Stimulated activated CD4-positive, alpha-beta T cell treated with anti-CD3 and anti-CD28 coated beads, TNF-alpha, amount 100 ng/mL, for 4 hours (primary cell): ENCODE measurements at regions not wholly inside any gene's neighbourhood (a gene's known extent, or its start where the extent isn't known, plus 50 kb on each side); places are given as distances from the start of the nearest gene placed in this dataset.

Experiments used
- DNase-seq, 3 experiments: peaks; one replicate each; pipeline ENCODE4 v3.0.0-alpha.2; 2020; ENCODE audit warnings: low read depth in 3 of 3

DNA sequence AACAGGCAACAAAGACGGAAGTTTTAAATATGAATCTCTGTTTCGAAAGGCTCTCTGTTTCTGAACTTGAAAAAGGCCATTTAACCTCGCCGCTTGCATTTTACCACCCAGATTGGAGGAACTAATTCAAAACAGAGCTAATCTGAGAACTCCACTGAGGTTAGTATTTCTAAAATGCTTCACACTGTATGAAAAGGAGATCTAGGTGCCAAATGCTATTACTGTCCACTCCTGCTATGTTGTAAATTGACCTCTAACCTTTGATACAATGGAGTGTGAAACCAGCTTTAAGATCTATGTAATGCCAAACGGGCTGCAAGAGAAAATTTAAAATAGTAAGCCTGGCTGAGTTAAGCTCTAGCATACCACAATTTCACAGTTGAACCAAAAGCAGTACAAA, 364.5 kb downstream of the IRS1 start:
- no peak for DNase-seq

DNA sequence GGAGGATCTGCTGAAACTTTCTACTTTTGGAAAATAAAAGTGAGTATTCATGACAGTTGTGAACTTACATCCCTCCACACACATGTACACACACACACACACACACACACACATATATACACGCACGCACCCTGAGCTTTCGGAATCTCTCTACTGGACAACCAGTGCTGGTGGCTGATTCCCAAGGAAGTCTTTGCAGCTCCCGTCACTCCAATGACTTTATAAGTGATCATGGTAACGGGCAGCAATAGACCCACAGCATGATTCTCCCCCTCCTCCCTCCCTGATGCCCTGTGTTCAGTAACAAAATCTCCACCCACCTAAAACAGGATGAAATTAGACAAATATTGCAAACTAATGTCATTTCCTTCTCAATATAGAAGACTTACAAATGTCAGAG, 364.9 kb downstream of the IRS1 start:
- DNase-seq: no peak

DNA sequence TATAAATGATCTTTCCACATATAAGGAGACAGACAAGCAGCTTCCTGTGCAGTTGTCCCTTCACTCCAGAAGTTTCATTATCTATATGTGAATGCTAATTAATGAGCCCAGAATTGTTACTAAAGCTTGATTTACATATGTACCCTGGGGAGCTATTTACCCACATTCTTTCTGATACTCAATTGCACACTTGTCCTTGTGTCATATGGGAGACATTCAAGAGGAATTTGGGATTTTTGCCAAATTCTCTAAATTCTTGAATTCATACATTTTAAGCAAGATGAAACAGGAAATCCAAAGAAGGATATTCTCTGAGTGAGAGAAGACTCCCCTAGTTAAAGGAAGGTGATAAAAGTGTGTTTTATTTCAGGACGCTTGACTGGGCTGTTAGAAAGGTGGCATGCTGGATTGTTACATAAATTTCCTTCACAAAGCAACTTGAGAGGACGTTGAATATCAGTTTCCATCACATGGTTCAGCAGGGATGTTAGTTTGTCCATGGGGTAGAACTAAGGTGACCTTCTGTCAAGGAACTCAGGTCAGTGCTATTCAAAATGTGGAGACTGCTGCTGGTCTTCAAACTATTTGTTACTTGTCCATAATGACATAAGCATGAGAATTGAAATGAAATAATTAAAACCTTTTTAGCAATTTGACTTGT, 368.2 kb downstream of the IRS1 start:
- no peak for DNase-seq

DNA sequence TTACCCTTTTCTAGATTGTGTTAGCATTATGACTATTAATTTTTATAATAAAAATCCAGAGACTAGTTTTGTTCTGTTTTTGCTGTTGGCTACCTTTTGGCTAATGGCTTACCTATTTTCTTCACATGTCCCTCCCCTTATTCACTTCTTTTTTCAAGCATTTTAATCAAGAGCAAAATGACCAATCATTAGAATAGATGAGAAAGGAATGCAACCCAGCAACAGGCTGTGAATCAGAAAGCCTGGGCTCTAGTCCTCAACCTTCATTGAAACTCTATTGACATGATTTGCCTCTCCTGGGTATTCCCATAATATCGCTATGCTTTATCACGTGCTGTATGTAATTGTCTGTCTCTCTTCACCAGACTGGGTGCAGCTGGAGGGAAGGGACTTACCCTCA, 370.1 kb downstream of the IRS1 start:
- DNase-seq: no peak

DNA sequence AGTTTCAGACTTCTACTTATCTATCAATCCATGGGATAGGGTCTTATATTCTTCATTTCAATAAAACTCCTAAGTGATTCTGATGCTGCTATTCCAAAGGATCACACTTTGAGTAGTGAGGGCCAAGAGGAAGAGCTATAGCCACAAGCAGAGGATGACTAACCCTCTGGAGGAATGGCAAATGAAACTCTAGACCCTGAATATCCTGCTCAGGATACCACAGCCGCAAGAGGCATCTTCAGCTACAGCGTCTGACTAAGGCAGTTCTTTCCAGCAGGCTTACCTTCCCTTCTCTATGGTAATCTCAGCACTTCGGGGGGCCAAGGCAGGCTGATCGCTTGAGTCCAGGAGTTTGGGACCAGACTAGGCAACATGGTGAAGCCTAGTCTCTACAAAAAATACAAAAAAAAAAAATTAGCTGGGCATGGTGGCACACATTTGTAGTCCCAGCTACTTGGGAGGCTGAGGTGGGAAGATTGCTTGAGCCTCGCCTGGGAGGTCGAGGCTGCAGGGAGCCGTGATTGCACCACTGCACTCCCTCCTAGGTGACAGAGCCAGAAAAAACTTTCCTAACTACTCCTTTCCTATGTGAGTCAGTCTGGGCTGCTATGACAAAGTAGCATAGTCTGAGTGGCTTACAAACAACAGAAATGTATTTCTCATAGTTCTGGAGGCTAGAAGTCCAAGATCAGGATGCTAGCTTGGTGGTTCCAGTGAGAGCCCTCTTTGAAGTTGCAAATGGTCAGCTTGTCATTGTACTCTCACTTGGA, 371.9 kb downstream of the IRS1 start:
- no peak for DNase-seq

DNA sequence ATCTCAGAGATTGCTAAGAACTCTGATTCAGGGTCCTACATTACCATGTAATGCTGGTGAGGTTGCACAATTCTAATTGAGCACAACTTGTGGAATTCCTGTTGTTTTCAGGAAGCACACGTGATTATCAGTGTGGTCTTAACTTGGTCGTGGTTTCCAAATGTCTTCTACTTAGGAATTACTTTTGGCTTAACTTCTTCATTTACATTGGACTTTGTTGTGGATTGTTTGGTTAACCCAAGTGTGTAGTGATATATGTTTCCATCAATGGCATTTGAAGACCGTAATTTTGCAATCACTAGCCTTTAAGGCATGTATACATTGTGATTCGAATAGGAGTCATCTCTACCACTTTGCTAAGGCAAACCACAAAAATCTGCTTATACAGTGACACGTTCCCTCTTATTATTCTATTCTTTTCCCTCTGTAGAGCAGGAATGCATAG, 373.3 kb downstream of the IRS1 start:
- DNase-seq: no peak

DNA sequence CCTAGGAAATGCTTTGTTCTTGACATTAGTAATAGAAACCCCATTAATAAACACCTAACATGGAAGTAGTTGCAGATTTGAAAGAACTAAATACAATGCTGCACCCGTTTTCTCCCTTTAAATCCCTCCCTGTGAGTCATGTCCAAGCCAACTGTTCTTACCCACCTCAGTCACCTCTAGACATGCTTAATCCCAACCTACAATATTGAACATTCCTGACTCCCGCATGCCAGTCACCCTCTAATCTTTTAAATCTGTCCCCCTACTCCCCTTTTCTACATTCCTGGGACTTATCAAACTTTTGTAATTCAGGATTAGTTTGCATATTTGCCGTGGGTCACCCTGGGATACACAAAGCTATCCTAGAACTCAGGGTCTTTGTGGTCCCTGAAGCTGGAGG, 374.6 kb downstream of the IRS1 start:
- DNase-seq: no peak

DNA sequence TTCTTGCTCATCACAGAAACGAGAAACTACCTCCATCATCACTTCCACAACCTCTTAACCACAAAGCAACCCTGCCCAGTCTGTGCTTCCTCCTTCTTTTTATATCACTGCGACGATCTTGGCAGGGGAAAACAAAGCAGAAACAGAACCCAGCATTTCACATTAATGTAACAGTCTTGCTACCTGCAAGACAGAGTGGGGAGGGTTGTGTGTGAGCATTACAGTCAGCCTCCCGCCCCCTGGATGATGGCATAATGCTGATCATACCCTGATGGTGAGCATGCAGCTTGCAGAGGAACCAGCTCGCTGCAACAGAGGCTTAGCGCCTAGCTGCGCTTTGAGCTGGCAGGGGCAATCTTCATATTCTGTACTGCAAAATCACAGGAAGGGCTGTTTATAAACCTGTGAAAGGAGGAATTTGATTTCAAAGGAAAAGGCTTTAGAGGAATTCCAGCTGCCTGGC, 376.1 kb downstream of the IRS1 start:
- peak; percentile 0 to 12 (median 6) for DNase-seq

DNA sequence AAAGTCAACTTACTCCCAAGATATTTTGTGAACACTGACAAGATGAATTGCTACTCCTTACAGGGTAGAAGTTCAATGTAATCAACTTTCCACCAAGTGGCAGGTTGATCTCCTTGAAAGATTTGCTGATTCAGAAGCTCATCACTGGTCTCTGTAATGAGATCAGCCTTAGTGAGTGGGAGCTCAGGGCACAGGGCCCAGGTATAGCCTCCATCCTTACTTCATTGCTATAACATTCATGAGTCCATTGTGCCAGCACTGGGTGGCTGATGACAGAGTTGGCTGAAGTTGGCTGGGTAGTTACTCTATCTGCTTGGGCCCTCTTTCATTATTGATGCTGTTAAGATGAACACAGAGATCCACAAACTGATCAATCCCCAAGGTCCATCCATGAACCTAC, 379.0 kb downstream of the IRS1 start:
- no peak for DNase-seq

DNA sequence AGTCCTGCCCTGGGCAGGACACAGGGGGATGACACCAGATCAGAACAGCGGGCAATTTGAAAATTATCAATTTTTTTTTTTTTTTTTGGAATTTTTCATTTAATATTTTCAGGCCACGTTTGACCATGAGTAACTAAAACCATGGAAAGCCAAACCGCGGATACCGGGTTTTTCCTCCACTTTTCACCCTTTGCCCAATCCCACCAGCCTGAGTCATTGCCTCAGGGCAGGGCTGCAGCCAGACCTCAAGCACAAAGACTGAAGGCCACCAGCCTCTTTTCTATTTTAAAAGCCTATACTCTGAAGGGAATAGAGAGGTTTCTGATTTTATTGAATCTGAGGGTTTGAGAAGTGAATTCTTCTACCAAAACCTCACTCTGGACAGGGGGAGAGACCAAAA, 381.1 kb downstream of the IRS1 start:
- DNase-seq: no peak

DNA sequence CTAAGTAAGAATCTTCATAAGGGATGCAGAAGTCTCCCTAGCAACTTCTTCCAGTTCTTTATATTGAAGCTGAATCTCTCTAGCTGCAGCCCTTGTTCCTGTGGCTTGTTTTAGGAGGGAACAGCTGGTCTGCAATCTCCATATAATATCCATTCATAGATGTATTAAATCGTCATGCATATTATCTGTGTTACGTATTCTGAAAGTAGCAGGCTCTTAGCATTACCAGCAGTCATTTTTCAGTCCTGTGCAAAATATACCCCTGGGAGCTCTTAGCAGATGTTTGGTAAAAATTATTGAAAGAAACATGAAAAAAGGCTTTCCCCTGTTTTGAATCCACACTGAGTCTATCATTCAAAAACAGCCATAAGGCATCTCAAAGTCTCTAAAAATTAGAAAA, 385.3 kb downstream of the IRS1 start:
- no peak for DNase-seq

DNA sequence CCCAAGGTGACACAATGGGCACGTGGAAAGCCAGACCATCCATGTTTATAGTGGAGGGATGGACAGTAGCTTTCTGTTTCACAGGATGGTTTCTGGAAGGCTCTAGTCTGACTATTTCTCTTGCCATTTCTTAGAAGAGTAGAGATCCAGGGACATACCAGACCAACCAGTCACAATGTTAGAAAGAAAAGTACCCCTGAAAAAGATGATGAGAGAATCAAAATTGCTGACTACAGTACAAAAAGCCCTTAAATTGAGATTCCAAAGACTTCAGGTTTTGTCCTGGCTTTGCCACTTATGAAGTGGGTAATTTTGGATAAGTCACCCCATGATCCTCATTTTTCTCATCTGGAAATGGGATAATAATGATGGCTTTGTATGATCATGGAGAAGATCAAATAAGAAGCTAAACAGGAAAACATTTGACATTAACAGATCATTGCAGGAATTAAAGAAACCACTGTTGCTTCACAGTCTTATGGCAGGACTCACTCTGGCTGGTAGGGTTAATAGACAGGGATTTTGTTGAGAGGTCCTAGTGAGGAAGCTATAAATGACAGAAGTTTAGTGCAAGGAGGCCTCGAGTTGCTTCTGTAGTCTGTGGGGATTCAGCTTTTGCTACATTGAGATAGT, 386.0 kb downstream of the IRS1 start:
- DNase-seq: no peak

DNA sequence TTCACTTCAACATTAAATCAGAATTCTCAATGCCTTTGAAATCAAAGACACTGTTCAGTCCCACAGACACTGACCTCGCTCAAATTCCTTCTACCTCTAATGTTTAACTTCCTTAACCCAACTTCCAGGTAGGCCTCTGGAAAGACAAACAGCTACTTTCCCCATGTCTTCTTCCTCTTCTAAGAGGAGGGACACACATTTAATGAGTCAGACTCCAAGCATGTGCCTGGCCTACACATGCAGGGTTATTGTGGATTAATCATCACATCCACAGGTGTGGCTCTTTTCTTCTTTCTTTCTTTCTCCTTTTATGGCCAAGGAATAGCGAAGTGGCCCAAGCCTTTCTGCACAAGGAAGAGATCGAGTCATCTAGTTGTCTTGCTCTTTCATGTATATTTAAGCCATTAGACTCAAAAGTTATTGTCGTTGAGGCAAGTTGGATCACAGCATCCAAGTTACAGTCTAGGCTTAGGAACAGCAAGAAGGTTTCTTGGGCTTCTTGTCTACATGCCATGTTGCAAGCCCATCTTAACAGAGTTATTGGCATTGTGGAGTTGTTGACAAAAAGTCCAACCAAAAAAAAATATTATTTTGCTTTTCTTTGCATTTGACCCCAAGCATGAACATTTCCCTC, 387.8 kb downstream of the IRS1 start:
- no peak for DNase-seq

DNA sequence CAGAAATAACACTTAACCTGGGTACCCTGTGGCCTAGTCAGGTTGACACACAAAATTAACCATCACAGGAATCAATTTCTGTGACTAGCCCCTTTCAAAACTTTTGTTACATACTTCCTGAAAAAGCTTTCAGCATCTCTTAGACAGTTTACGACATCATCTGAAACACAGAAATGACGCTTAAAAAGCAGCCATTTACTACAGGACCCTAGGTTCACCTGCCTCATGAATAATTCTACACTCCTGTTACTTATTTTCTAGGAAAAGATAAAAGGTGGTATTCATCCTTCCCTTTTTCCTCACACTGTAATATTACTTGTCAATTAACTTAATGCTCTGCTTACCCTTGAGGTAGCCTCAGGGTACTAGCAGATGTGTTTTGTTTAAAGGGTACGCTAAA, 388.4 kb downstream of the IRS1 start:
- DNase-seq: no peak

DNA sequence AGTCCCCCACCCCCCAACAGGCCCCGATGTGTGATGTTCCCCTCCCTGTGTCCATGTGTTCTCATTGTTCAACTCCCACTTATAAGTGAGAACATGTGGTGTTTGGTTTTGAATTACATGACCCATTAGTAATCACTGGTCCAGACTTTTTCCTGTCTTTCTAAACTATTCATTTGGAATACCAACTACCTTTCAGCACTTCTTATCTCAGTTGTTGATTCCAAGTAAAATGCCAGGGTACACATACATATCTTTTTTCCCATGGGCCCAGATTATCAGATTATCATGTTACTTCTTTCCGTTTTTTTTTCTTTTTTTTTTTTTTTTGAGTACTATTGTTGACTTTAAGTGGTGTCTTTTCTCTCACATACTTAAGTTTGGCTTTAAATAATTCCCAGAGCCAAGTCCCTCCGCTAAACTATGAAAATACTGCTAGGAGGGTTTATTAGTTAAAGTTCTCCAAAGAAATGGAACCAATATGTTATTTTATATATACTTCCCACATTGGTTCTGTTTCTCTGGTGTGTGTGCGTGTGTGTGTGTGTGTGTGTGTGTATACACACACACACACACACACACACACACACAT, 389.3 kb downstream of the IRS1 start:
- DNase-seq: no peak

DNA sequence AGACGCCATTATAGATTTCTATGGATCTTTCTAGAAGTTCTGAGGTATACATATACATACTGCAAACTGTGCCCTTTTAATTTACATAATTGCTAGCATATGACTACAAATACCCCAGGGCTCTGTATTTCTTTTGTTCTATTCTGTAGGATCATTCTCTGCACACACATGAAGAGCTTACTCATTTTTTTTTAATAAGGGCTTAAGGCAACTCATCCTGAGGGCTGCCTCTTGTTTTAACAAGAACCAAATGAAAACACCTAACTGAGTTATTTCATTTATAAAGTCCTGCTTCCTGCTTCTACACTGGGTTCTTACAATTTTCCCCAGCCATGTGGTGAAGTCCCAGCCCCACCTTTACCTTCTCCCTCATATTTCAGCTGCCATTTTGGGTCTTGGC, 390.5 kb downstream of the IRS1 start:
- DNase-seq: no peak

DNA sequence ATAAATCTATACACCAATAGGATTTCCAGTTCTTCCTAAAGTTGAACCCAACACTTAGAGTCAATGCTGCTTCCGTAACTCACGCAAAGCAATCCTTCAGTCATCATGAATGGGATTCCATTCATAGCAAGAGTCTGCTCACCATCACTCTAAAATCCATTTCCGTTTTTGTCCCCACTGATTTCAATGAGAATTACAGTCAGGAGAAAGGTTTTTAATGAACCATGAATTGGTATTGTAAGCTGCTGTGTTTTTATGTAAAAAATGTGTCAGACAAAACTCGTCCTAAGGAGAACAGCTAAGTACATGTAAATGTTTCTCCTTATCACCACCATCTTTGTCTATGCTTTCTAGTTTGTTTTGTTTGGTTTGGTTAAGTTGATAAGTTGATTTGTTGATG, 391.5 kb downstream of the IRS1 start:
- DNase-seq: no peak

DNA sequence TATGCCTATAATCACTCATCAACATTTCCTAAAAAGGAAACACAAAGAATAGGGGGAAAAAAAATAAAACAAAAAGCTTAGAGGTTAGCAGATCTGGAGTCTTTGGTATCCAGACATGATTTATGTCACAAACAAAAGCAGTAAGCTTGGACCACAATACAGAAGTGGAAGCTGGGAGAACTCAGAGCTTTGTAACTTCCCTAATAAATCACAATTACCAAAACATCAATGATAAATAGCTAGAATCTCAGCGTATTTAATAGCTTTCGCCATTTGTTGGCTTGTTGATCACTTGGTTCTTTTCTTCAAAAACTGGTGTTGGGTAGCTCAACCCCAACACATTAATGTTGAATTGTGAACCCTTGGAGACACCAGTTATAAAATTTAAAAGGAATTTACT, 392.5 kb downstream of the IRS1 start:
- DNase-seq: no peak

DNA sequence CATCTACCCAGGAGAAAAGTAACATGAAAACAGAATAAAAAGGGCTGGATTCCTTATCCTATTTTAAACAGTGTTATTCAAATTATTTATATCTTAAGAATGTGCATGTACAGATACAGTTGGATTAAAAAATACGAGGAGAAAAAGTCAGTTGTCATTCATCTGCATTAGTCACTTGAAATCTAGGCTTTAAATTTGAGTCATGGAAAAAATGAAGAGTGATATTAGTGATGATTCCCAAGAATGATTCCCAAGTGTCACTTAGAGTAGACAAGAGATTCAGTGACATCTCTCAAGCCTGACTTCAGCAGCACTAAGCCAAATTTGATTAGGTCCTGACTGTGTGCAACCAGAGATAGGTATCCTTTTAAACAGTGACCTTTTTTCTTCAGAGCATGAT, 394.2 kb downstream of the IRS1 start:
- DNase-seq: no peak

DNA sequence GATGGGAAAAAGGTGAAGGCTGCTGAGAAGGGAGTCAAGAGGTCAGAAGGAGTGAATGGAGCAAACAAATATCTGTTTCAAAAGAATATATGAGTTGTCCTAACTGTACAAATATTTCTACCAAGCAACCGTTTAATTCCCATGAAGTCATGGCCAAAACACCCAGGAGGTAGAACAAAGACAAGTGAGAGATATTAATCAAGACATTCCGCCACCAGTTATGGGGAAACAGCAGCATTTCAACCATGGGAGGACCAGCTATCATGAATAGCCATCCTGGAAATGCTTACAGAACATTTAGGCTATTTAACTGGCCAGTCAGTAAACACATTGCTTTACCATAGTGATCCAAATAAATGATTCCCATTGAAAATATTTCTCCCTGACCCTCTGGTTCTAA, 396.3 kb downstream of the IRS1 start:
- no peak for DNase-seq

DNA sequence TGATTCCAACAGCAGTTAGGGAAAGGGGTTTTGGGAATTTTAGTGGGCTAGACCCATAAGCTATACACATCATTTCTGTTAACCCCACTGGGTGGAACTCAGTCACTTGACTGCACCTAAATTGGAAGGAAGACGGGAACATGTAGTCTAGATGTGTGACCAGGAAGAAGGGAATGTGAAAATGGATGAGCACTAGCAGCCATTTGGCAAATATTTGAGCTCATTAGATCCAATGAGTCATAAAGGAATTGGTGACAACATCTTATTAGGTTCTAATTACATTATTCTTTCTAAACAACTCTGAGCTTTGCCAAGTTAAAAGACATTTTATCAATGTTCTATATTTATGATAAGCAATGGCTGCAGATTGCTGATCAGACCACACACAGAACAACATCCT, 400.6 kb downstream of the IRS1 start:
- DNase-seq: no peak

DNA sequence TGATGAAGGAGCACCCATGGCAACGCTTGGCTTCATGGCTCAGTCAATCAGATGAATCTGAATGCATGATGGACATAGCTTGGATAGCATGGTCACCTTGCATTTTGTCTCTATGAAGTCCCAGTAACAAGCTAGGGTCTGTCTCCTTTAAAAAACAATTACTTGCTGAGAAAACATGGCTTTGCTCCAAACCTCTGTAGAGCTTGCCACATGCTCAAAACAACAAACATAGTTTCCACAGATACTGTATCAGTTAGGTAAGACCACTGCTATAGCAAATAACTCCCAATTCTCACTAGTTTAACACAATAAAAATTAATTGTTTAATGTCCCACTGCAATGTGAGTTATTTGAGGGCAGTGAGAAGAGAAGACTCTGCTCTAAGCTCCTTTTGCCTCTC, 401.0 kb downstream of the IRS1 start:
- DNase-seq: no peak
